ENCODE measurements at regions not wholly inside any gene's neighbourhood (a gene's known extent, or its start where the extent isn't known, plus 50 kb on each side); places are given as distances from the start of the nearest gene placed in this dataset.

DNA sequence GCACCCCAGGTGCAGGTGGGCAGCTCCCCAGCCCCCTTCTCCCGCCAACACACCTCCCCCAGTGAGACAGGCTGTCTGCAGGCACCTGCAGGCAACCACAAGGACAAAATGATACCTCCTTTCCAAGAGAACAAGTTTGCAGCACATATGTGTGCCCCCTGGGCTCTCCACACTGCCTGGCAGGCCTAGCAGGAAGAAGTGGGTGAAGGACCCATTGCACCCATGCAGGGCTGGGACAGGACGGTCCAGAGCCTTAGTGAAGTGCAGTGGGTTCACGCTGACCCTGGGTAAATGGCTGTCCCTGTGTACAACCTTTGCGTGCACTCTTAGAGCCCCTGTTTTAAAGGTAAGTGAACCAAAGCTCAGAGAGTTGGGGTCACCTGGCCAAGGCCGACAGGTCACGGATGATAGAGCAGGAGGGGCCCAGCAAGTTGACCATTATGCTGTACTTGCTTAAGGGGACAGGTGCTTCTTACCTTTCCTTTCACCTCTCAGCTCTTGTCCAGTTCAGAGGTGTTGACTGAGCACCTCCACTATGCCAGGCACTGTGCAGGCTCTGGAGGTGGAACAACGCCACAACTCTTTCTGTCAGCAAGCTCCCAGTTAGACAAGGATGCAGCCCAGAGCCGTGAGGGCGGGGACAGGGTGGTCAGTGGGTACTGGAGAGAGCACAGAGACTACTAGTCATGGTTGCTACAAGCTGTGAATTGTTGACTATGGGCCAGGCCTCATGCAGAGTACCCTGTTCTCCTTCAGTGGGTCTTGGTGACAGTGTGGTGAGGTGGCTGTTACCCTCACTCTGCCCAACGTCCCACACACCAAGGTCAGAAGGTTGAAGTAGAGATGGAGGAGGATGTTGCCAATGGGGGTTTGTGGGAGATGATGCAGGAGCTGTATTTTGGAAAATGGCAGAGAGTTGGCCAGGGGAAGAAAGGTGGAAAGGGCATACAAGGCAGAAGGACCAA, 125.9 kb downstream of the PAPOLA start:
- TF ChIP-seq, protein P1, sequence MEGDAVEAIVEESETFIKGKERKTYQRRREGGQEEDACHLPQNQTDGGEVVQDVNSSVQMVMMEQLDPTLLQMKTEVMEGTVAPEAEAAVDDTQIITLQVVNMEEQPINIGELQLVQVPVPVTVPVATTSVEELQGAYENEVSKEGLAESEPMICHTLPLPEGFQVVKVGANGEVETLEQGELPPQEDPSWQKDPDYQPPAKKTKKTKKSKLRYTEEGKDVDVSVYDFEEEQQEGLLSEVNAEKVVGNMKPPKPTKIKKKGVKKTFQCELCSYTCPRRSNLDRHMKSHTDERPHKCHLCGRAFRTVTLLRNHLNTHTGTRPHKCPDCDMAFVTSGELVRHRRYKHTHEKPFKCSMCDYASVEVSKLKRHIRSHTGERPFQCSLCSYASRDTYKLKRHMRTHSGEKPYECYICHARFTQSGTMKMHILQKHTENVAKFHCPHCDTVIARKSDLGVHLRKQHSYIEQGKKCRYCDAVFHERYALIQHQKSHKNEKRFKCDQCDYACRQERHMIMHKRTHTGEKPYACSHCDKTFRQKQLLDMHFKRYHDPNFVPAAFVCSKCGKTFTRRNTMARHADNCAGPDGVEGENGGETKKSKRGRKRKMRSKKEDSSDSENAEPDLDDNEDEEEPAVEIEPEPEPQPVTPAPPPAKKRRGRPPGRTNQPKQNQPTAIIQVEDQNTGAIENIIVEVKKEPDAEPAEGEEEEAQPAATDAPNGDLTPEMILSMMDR (optimal IDR thresholded peaks at IDR 0.05 in 1 of 3, IDR thresholded peaks at IDR 0.05 in 1 of 3, conservative IDR thresholded peaks at IDR 0.05 in 1 of 3; ENCODE audit: extremely low read depth in 1 of 3, insufficient read depth in 2 of 3, low read length in 3 of 3), result no peak
- TF ChIP-seq EZH2 (IDR thresholded peaks at IDR 0.05; ENCODE audit: low read length), result no peak
- H3K9me1 ChIP-seq (ENCODE audit: control insufficient read depth, extremely low read depth, insufficient read depth, low read length), result no peaks in the 10 kb centered on the region
- no peak overlapping the region for H2AFZ ChIP-seq (ENCODE audit: control insufficient read depth, low read length)
- no peaks in the 10 kb centered on the region for H3K9me3 ChIP-seq (ENCODE audit: control insufficient read depth, low read depth, low read length)
- no peaks in the 10 kb centered on the region for H3K79me2 ChIP-seq (ENCODE audit: control insufficient read depth, insufficient read depth, low read length)
- peaks cover 2% of the 10 kb centered on the region for H3K4me1 ChIP-seq (ENCODE audit: control insufficient read depth, extremely low read depth, insufficient read depth, low read length)
- no peaks in the 10 kb centered on the region for H3K36me3 ChIP-seq (ENCODE audit: control insufficient read depth in 2 of 2, extremely low read depth in 1 of 2, insufficient read depth in 2 of 2, low read length in 2 of 2)
- H3K4me2 ChIP-seq (ENCODE audit: control insufficient read depth, extremely low read depth, insufficient read depth, low read depth, low read length), result no peak overlapping the region
- H3K27me3 ChIP-seq (ENCODE audit: control insufficient read depth, extremely low read depth, insufficient read depth, low read length), result peaks cover 43% of the 10 kb centered on the region
- H3K27ac ChIP-seq (ENCODE audit: control insufficient read depth, insufficient read depth, low read length), result no peak overlapping the region
- H4K20me1 ChIP-seq (ENCODE audit: control insufficient read depth, extremely low read depth, insufficient read depth, low read length), result no peaks in the 10 kb centered on the region
- dilution Hi-C loops (cut with MboI; ENCODE audit: extremely low pct_ligation_motif_present, low sequenced_read_pairs), result no loop called here
- DNase-seq (ENCODE audit: low read depth, low spot score), result no peak
- H3K4me3 ChIP-seq (ENCODE audit: control insufficient read depth in 2 of 3, extremely low read depth in 1 of 3, insufficient read depth in 2 of 3, low read depth in 1 of 3, low read length in 3 of 3), result no peak overlapping the region
- H3K9ac ChIP-seq (ENCODE audit: control insufficient read depth, extremely low read depth, insufficient read depth, low read length), result no peak overlapping the region
- no peak for FAIRE-seq

DNA sequence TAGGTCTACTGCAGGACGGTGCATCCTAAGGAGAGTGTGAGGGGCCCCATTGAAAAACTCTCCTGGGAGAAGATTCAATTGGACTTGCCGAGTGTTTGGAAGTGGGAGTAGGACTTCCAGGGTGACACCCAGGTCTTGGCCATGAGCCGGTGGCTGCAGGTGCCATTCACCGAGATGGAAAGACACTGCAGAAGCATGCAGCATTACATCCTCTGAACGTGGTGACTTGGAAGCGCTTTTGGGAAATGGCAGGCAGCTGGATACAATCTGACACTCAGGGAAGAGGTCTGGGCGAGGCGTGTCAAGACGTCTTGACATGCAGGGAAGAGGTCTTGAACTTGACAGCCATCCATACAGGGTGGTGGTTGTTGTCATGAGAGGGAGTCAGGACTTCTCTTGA, 126.9 kb downstream of the PAPOLA start:
- no peaks in the 10 kb centered on the region for H4K20me1 ChIP-seq (ENCODE audit: control insufficient read depth, extremely low read depth, insufficient read depth, low read length)

More for the DNA sequence above, 126.9 kb downstream of the PAPOLA start:
- Histone ChIP-seq H3K4me2 (ENCODE audit: control insufficient read depth, extremely low read depth, insufficient read depth, low read depth, low read length) (no peak overlapping the region), H3K9me3 (ENCODE audit: control insufficient read depth, low read depth, low read length) (no peaks in the 10 kb centered on the region), H3K27ac (ENCODE audit: control insufficient read depth, insufficient read depth, low read length) (no peak overlapping the region), H3K4me3 (ENCODE audit: control insufficient read depth in 2 of 3, extremely low read depth in 1 of 3, insufficient read depth in 2 of 3, low read depth in 1 of 3, low read length in 3 of 3) (no peak overlapping the region), H3K4me1 (ENCODE audit: control insufficient read depth, extremely low read depth, insufficient read depth, low read length) (peaks cover 2% of the 10 kb centered on the region), H3K79me2 (ENCODE audit: control insufficient read depth, insufficient read depth, low read length) (no peaks in the 10 kb centered on the region), H2AFZ (ENCODE audit: control insufficient read depth, low read length) (no peak overlapping the region), H3K9ac (ENCODE audit: control insufficient read depth, extremely low read depth, insufficient read depth, low read length) (no peak overlapping the region), H3K27me3 (ENCODE audit: control insufficient read depth, extremely low read depth, insufficient read depth, low read length) (peaks cover 35% of the 10 kb centered on the region), H3K36me3 (ENCODE audit: control insufficient read depth in 2 of 2, extremely low read depth in 1 of 2, insufficient read depth in 2 of 2, low read length in 2 of 2) (no peaks in the 10 kb centered on the region), H3K9me1 (ENCODE audit: control insufficient read depth, extremely low read depth, insufficient read depth, low read length) (no peaks in the 10 kb centered on the region)
- FAIRE-seq, result no peak
- dilution Hi-C loops (cut with MboI; ENCODE audit: extremely low pct_ligation_motif_present, low sequenced_read_pairs), result no loop called here
- no peak for DNase-seq (ENCODE audit: low read depth, low spot score)
- TF ChIP-seq, protein P1 (optimal IDR thresholded peaks at IDR 0.05 in 1 of 3, IDR thresholded peaks at IDR 0.05 in 1 of 3, conservative IDR thresholded peaks at IDR 0.05 in 1 of 3; ENCODE audit: extremely low read depth in 1 of 3, insufficient read depth in 2 of 3, low read length in 3 of 3), result no peak
- TF ChIP-seq EZH2 (IDR thresholded peaks at IDR 0.05; ENCODE audit: low read length), result no peak

Measured in keratinocyte (primary cell).